SK-N-SH treated with all-trans-retinoic acid at 6 μM for 48 hours (cell line): ENCODE measurements at regions not wholly inside any gene's neighbourhood (a gene's known extent, or its start where the extent isn't known, plus 50 kb on each side); places are given as distances from the start of the nearest gene placed in this dataset.

Source experiments
- BACH2 ChIP-seq: fragments of 250-450 bp; sonication (Bioruptor Pico); IDR thresholded peaks from 2 replicates; pipeline ENCODE4 v1.9.0; 2021; ENCODE audit warnings: mild to moderate bottlenecking, borderline replicate concordance
- CSDC2 ChIP-seq: fragments of 250-450 bp; sonication (Bioruptor Pico); IDR thresholded peaks from 2 replicates; pipeline ENCODE4 v1.5.0; 2020; ENCODE audit warnings: mild to moderate bottlenecking, moderate library complexity
- RARB ChIP-seq: fragments of 250-450 bp; sonication (Bioruptor Pico); IDR thresholded peaks from 2 replicates; pipeline ENCODE4 v1.8.0; 2021; ENCODE audit warnings: mild to moderate bottlenecking, moderate library complexity
- ZFP3 ChIP-seq: fragments of 250-450 bp; sonication (Bioruptor Pico); IDR thresholded peaks from 2 replicates; pipeline ENCODE4 v1.5.0; 2020; ENCODE audit warnings: mild to moderate bottlenecking, moderate library complexity
- ZFP30 ChIP-seq: fragments of 450-650 bp; formaldehyde crosslinking; IDR thresholded peaks from 2 replicates; pipeline ENCODE4 v1.5.0; 2022; ENCODE audit warnings: mild to moderate bottlenecking, moderate library complexity
- ZNF565 ChIP-seq: fragments of 450-650 bp; formaldehyde crosslinking; conservative IDR thresholded peaks from 2 replicates; pipeline ENCODE4 v1.5.0; 2020; ENCODE audit warnings: low read depth, mild to moderate bottlenecking, moderate library complexity
- ZNF70 ChIP-seq: fragments of 450-650 bp; formaldehyde crosslinking; IDR thresholded peaks from 2 replicates; pipeline ENCODE4 v1.5.0; 2020; ENCODE audit warnings: mild to moderate bottlenecking, moderate library complexity
- ZNF8 ChIP-seq: fragments of 450-650 bp; formaldehyde crosslinking; IDR thresholded peaks from 2 replicates; pipeline ENCODE4 v1.5.0; 2020; ENCODE audit warnings: mild to moderate bottlenecking, moderate library complexity
- TF ChIP-seq, protein P1 (sequence below): fragments of 250-450 bp; sonication (Bioruptor Pico); IDR thresholded peaks from 2 replicates; pipeline ENCODE4 v1.5.1; 2020; ENCODE audit warnings: low read depth, mild to moderate bottlenecking, moderate library complexity
- TF ChIP-seq, protein P2 (sequence below): fragments of 250-450 bp; sonication (Bioruptor Pico); IDR thresholded peaks from 2 replicates; pipeline ENCODE4 v1.8.0; 2020; ENCODE audit warnings: mild to moderate bottlenecking, moderate library complexity, borderline replicate concordance

DNA sequence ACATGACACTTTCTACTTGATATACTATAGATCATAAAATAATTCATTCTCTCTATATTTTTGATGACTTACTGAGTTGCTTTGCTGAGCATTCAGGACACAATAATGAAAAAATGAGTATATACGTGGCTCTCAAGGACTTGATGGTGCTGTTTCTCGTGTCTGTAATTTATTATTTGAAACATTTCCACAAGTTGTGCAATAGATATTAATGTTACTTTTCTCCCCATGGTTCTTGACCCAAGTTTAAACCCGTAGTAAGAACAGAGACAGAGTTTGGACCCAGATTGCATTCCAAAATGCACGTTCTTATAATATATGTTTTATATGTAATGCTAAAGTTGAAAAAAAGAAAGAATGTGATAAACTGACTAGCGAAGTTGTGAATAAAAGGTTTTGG is 94.2 kb upstream of the FAM3C start:
- TF ChIP-seq, protein P1, sequence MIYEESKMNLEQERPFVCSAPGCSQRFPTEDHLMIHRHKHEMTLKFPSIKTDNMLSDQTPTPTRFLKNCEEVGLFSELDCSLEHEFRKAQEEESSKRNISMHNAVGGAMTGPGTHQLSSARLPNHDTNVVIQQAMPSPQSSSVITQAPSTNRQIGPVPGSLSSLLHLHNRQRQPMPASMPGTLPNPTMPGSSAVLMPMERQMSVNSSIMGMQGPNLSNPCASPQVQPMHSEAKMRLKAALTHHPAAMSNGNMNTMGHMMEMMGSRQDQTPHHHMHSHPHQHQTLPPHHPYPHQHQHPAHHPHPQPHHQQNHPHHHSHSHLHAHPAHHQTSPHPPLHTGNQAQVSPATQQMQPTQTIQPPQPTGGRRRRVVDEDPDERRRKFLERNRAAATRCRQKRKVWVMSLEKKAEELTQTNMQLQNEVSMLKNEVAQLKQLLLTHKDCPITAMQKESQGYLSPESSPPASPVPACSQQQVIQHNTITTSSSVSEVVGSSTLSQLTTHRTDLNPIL (CRISPR knock-in tag) = no peak
- no peak for TF ChIP-seq RARB (CRISPR knock-in tag)
- no peak for TF ChIP-seq ZFP3 (CRISPR knock-in tag)
- TF ChIP-seq CSDC2 (CRISPR knock-in tag) = no peak
- TF ChIP-seq, protein P2, sequence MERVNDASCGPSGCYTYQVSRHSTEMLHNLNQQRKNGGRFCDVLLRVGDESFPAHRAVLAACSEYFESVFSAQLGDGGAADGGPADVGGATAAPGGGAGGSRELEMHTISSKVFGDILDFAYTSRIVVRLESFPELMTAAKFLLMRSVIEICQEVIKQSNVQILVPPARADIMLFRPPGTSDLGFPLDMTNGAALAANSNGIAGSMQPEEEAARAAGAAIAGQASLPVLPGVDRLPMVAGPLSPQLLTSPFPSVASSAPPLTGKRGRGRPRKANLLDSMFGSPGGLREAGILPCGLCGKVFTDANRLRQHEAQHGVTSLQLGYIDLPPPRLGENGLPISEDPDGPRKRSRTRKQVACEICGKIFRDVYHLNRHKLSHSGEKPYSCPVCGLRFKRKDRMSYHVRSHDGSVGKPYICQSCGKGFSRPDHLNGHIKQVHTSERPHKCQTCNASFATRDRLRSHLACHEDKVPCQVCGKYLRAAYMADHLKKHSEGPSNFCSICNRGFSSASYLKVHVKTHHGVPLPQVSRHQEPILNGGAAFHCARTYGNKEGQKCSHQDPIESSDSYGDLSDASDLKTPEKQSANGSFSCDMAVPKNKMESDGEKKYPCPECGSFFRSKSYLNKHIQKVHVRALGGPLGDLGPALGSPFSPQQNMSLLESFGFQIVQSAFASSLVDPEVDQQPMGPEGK (CRISPR knock-in tag) = no peak
- no peak for TF ChIP-seq ZNF8 (CRISPR knock-in tag)
- no peak for TF ChIP-seq ZNF70 (CRISPR knock-in tag)
- TF ChIP-seq ZNF565 (CRISPR knock-in tag) = no peak
- no peak for TF ChIP-seq ZFP30
- no peak for TF ChIP-seq BACH2 (CRISPR knock-in tag)
